ENCODE measurements at regions not wholly inside any gene's neighbourhood (a gene's known extent, or its start where the extent isn't known, plus 50 kb on each side); places are given as distances from the start of the nearest gene placed in this dataset.

DNA sequence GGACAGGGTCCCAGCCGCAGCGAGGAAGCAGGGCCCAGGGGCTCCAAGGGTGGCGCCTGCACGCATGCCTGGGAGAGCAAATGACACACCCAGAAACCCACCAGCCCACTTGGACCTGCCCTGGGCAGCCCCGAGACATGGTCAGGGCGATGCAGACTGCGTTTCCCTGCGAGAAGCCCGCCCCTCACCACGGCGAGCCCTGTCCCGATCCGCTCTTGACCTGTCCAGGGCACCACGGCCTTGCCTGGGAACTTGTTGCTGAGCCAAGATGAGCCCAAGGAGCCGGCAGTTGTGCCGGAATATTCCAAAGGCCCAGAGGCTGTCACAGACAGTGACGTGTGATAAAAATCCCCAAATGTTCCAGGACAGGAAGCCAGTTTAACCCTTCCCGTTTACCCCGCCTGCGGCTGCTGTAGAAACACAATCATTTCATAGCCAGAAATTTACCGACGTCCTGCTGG, 78.1 kb downstream of the SIK1 start:
- no peaks in the 10 kb centered on the region for H3K36me3 Mint-ChIP-seq

DNA sequence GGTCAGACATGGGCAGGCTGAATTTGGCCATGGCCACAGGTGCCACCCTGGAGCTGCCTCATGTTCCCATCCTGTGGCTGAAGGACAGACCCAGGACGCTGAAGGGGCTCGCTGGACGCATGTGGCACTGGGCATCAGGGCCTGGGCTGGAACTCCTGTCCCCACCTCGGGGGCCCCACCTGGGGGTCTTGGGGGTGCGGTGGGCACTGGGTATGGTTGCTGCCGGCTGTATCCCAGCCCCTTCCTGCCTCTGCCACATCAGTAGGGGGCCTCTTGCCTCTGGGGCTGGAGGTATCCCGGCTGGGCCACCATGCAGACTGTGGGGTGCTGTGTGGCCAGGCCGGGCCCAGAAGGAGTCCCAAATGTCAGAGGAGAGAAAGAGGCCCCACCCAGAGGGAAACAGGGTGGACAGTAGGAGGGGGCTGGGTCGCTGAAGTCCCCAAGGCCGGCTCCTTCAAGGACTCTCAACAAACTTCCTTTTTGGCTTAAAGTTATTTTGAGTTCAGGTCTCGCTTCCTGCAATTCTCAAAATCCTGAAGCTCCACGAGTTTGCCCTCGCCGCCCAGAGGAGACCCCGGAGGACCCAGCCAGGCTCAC, 78.7 kb downstream of the SIK1 start:
- TF ChIP-seq, protein P1, sequence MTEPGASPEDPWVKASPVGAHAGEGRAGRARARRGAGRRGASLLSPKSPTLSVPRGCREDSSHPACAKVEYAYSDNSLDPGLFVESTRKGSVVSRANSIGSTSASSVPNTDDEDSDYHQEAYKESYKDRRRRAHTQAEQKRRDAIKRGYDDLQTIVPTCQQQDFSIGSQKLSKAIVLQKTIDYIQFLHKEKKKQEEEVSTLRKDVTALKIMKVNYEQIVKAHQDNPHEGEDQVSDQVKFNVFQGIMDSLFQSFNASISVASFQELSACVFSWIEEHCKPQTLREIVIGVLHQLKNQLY (CRISPR knock-in tag; IDR thresholded peaks at IDR 0.05): no peak
- TF ChIP-seq E2F1 (CRISPR knock-in tag; IDR thresholded peaks at IDR 0.05) (no peak), NR2C2 (CRISPR knock-in tag; IDR thresholded peaks at IDR 0.05) (no peak), ZNF263 (CRISPR knock-in tag; IDR thresholded peaks at IDR 0.05; ENCODE audit: low read depth) (no peak)
- DNase-seq (ENCODE audit: low spot score) (no peak), ATAC-seq (no peak)
- H3K4me1 Mint-ChIP-seq: no peaks in the 10 kb centered on the region
- no peaks in the 10 kb centered on the region for H3K36me3 Mint-ChIP-seq
- POLR2A ChIA-PET: no interaction called here
- no peaks in the 10 kb centered on the region for H3K27me3 Mint-ChIP-seq (ENCODE audit: low read depth)
- H3K9me3 Mint-ChIP-seq: peaks cover 4% of the 10 kb centered on the region; the same call in 1 of the 2 replicates
- CTCF ChIA-PET: no interaction called here
- no peak overlapping the region; the same call in 1 of the 2 replicates for H3K27ac Mint-ChIP-seq
- no peak overlapping the region for H3K4me3 Mint-ChIP-seq

More for the DNA sequence above, 78.1 kb downstream of the SIK1 start:
- Mint-ChIP-seq H3K9me3 (peaks cover 4% of the 10 kb centered on the region; the same call in 1 of the 2 replicates), H3K4me1 (no peaks in the 10 kb centered on the region), H3K27me3 (ENCODE audit: low read depth) (no peaks in the 10 kb centered on the region), H3K4me3 (no peak overlapping the region), H3K27ac (no peak overlapping the region)
- ChIA-PET POLR2A (no interaction called here), CTCF (no interaction called here)
- no peak for TF ChIP-seq FOXP4 (CRISPR knock-in tag; IDR thresholded peaks at IDR 0.05)
- TF ChIP-seq, protein P2, sequence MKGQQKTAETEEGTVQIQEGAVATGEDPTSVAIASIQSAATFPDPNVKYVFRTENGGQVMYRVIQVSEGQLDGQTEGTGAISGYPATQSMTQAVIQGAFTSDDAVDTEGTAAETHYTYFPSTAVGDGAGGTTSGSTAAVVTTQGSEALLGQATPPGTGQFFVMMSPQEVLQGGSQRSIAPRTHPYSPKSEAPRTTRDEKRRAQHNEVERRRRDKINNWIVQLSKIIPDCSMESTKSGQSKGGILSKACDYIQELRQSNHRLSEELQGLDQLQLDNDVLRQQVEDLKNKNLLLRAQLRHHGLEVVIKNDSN (CRISPR knock-in tag; IDR thresholded peaks at IDR 0.05): no peak
- no peak for TF ChIP-seq TP53 (CRISPR knock-in tag; IDR thresholded peaks at IDR 0.05)
- TF ChIP-seq OVOL2 (CRISPR knock-in tag; IDR thresholded peaks at IDR 0.05; ENCODE audit: borderline replicate concordance): no peak
- TF ChIP-seq AR (CRISPR knock-in tag; IDR thresholded peaks at IDR 0.05): no peak
- no peak for ATAC-seq
- DNase-seq (ENCODE audit: low spot score): no peak

- Mint-ChIP-seq H3K4me1 (no peaks in the 10 kb centered on the region), H3K36me3 (no peaks in the 10 kb centered on the region), H3K4me3 (no peak overlapping the region), H3K27ac (no peak overlapping the region; the same call in 1 of the 2 replicates), H3K9me3 (peaks cover 4% of the 10 kb centered on the region; the same call in 1 of the 2 replicates), H3K27me3 (ENCODE audit: low read depth) (no peaks in the 10 kb centered on the region)
- POLR2A ChIA-PET: no interaction called here
- DNase-seq (ENCODE audit: low spot score) (no peak), ATAC-seq (no peak)
- CTCF ChIA-PET: no interaction called here
- TF ChIP-seq TCF7 (CRISPR knock-in tag; IDR thresholded peaks at IDR 0.05; ENCODE audit: low read depth): no peak
- no peak for TF ChIP-seq ZNF317 (CRISPR knock-in tag; IDR thresholded peaks at IDR 0.05; ENCODE audit: borderline replicate concordance, low read depth)
- no peak for TF ChIP-seq ERG (CRISPR knock-in tag; IDR thresholded peaks at IDR 0.05)
- TF ChIP-seq NR3C1 (CRISPR knock-in tag; conservative IDR thresholded peaks at IDR 0.05; ENCODE audit: low read depth): no peak
- no peak for TF ChIP-seq ZNF512 (CRISPR knock-in tag; IDR thresholded peaks at IDR 0.05; ENCODE audit: borderline replicate concordance)
- no peak for TF ChIP-seq FOXP1 (CRISPR knock-in tag; IDR thresholded peaks at IDR 0.05; ENCODE audit: borderline replicate concordance)
- no peak for TF ChIP-seq ETV6 (CRISPR knock-in tag; IDR thresholded peaks at IDR 0.05)
- no peak for TF ChIP-seq ZNF121 (CRISPR knock-in tag; IDR thresholded peaks at IDR 0.05)
- TF ChIP-seq SP1 (CRISPR knock-in tag; conservative IDR thresholded peaks at IDR 0.05): no peak
- no peak for TF ChIP-seq KAT7 (CRISPR knock-in tag; IDR thresholded peaks at IDR 0.05; ENCODE audit: borderline replicate concordance)
Observed at GRCh38 chr21:43347461-43348169, 79.3 kb downstream of the SIK1 start.

Data from WTC11 (cell line).